Ramos (cell line): ENCODE measurements at regions not wholly inside any gene's neighbourhood (a gene's known extent, or its start where the extent isn't known, plus 50 kb on each side); places are given as distances from the start of the nearest gene placed in this dataset.

Source experiments
- in situ Hi-C: fragments of 300-500 bp; cut with MboI; formaldehyde crosslinking; loops from one replicate; pipeline ENCODE4 v1.14.3; 2022; ENCODE audit warnings: low sequenced_read_pairs; ENCODE audit not compliant: unreplicated experiment

DNA sequence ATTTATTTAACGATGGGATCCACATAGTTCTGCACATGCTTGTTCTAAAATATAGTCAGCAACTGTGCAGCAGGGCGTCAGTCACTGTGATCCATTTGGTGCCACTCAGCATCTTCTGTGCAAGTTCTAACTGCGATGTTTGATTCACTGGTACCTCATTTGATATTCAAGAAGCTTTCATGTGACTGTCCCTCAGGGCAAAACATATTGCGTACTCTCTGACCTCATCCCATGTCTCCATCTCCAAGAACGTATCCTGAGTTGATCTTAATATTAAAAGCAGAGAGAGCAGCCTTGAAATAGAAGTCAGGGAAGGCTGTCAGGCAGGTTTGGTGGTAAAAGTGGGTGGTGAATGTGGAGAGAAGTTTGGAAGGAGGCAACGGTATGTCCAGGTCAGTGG lies 116.5 kb upstream of the ATP10B start:
- in situ Hi-C loops, result no loop called here

- in situ Hi-C loops, result no loop called here
Measured at GRCh38 chr5:160966921-160967320, 114.9 kb upstream of the ATP10B start.

GRCh38 chr5:160961761-160962160 lies 109.8 kb upstream of the ATP10B start:
- in situ Hi-C loops, result no loop called here

DNA sequence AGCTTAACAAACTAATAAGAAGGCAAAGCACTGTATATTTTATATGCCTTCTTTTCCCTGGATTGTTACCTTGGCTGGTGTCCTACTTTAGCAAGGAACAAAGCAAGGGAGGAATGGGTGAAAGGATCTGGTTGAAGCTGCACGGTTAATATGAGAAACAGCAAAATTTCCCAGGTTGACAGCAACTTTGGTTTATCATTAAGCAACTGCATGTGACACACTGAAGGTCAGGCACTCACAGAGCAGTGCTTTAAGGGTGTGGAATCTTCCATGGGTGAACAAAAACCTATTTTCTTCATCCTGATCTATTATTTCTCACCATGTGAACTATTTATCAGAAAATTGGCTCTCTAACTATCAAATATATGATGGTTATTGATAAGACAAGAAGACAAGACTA lies 109.0 kb upstream of the ATP10B start:
- in situ Hi-C loops, result no loop called here

- in situ Hi-C loops, result no loop called here
Measured at GRCh38 chr5:160960592-160960991, 108.6 kb upstream of the ATP10B start.

DNA sequence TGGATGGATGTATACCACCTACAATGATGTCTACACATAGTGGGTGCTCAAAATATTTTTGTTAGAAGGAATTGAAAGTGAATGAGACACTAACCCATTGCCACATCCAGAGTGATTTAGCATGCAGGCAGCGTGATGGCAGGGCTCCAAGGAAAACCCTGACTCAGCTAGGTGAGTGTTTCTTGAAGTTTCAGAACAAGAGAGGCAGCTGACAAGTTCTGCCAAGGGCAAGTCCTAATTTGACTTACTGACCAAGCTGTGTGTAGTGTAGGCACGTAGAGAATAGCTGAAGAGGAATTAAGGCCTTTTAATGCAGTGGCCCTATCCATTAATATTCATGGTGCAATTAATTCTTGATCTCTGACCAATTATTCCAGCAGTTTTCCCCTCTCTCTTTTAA lies 107.8 kb upstream of the ATP10B start:
- in situ Hi-C loops, result no loop called here

- in situ Hi-C loops, result no loop called here
Measured at GRCh38 chr5:160957312-160957861, 105.4 kb upstream of the ATP10B start.

DNA sequence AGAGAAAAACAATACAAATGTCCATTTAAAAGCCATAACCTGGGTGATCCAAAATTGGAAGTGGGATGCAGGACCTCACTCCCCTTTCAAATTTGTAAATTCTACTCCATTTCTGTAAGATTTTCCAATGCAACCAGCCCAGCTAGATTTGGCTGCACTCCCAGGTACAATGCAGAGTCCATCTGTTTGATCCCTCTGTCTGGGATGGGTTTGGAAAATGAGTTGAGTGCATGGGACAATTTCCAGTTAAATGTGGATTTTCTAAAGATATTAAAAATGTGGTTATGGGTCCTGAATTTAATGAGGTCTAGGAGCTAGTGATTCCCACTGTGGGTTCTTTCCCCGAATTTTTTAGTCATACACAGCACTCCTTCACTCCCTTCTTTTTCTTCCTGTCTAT lies 104.0 kb upstream of the ATP10B start:
- in situ Hi-C loops, result no loop called here

- in situ Hi-C loops, result no loop called here
Measured at GRCh38 chr5:160950311-160950710, 98.3 kb upstream of the ATP10B start.

GRCh38 chr5:160940725-160941124 lies 88.7 kb upstream of the ATP10B start:
- in situ Hi-C loops, result no loop called here

- in situ Hi-C loops, result no loop called here
Measured at GRCh38 chr5:160938532-160938931, 86.5 kb upstream of the ATP10B start.

GRCh38 chr5:160937570-160937969 lies 85.6 kb upstream of the ATP10B start:
- in situ Hi-C loops, result no loop called here

DNA sequence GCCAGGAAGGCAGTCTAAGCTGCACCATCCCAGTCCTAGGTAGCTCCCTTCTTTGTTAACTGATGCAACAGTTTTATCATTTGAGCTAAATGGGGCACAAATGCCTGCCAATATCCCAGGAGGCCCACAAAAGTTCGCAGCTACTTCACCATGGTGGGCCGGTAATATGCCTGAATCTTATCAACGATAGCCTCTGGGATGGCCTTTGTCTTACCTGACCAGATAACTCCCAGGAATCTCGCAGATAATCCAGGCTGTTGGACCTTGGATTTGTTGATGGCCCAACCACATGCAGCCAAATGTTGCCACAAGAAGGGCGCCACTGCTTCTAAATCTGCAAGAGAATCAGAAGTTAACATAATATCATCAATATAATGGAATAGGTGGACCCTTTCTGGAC lies 83.8 kb upstream of the ATP10B start:
- in situ Hi-C loops, result no loop called here

DNA sequence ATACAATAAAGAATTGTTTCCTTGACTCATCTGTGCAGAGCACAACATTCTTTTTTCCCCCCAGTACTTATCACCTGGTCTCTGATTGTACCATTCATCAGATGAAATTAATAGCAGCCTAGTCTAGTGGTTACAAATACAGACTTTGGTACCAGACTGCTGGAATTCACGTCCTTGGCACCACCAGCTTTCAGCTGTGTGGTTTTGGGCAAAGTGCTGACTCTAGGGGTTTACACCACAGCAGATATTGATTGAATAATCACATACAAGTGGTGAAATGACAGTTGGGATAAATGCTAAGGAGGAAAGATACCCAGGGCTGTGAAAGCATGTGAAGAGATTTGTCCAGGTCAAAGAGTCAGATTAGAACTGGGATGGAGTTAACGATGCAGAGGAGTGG lies 79.3 kb upstream of the ATP10B start:
- in situ Hi-C loops, result no loop called here

DNA sequence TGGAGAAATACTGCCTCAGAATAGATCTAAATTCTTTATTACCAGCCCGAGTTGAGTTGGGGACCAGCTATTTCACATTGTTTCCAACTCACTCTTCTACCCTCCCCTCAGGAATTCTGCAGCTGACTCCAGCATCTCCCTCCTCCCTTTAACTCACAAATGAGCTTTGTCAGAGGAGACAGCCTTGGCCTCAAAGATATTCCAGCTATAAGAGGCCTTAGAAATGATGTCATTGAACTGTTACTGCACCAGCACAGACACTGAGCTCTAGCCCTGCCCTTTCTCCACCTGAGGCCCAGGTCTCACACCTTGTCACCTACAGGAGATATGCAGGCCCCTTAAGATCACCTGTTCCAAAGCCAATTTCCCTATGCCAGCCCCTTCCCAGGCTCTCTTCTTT lies 78.4 kb upstream of the ATP10B start:
- in situ Hi-C loops, result no loop called here

DNA sequence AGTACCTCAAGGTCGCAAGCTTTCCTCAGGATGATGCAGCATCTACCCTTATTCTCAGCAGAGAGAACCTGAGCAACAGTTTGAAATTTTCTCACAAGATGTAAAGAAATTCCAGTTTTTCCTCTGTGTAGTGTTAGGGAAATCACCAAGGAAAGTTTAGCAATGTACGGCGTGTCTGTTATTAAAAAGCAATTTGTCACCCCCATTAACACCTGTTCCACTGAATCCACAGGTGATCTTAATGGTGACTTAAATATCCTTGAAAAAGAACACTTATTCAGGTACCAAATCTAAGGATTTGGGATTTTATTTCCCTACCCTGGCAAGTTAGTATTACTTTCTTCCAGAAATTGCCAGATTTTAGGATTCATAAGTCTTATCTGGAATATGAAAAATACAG lies 77.9 kb upstream of the ATP10B start:
- in situ Hi-C loops, result no loop called here

DNA sequence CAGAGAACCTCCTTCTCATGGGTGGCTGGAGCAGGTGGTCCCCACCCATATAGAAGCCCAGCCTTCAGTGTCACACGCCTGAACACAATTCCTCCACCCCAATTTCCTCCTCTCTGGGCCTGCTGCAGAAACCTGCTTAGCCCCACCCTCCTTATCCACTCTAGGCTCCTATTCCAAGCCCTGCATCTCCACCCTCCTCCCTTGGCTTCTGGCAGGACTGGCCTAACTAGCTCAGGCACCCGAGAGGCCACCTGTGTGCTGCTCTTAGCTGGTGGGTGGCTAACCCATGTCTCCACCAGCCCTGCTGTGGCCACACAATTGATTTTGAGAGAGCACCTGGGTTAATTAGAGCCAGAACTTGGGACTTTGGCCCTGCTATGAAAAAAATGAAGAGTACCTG lies 77.3 kb upstream of the ATP10B start:
- in situ Hi-C loops, result no loop called here

- in situ Hi-C loops, result no loop called here
Measured at GRCh38 chr5:160926428-160926827, 74.4 kb upstream of the ATP10B start.

GRCh38 chr5:160925281-160925680 lies 73.3 kb upstream of the ATP10B start:
- in situ Hi-C loops, result no loop called here

DNA sequence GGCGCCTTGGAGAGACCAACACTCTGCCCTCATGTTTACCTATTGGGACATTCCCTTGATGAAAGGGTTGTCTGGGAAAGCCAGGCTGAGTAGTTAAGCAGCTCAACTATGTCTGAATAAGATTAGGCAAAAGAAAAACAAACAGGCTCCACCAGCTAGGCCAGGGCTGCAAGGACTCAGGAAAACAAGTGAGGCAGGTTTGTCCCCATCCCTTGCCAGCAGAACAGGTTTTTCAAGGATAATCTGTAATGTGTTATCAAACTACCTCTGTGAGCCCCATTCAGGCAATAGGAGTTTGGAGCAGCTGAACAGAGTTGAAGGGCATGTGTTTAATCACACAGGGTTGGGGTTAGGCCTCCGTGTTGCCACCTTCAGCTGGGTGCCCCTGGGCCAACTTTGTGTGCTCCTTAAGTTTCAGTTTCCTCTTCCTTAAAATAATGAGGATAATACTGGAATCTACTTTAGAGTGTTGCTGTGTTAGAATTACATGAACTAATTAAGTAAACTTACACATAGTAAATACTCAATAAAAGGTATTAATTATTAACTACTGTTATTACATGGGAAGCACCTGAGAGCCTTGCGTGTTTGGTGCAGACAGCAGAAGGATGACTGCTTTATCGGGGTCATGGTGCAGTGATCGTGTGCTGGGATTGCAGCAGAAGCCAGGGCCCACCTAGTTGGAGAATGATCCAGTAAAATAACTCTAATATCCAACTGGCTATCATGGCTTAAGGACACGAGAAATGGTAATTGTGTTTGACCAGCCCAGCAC lies 72.1 kb upstream of the ATP10B start:
- in situ Hi-C loops, result no loop called here

DNA sequence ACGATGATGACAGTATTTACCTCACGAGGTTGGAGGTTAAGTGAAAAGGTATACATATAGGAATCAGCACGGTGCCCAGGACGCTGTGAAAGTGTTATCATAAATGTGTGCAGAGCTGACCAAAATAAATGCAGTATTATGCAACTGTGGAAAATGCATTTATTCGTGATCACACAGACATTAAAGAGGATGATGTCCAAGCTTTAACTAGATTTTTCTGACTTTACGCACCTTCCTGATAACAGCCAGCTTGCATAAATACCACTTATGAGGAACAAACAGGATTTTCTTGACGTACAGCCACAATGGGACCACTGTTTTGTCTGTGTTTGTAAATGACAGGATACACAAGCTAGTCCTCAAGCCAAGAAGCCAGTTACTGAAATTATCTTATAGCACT lies 71.4 kb upstream of the ATP10B start:
- in situ Hi-C loops, result no loop called here

- in situ Hi-C loops, result no loop called here
Measured at GRCh38 chr5:160922311-160922710, 70.3 kb upstream of the ATP10B start.
